ENCODE measurements at regions not wholly inside any gene's neighbourhood (a gene's known extent, or its start where the extent isn't known, plus 50 kb on each side); places are given as distances from the start of the nearest gene placed in this dataset.

GRCh38 chr9:93875330-93875729 lies 79.8 kb downstream of the BARX1 start:
- no peak for DNase-seq

GRCh38 chr9:93874242-93874641 lies 80.9 kb downstream of the BARX1 start:
- no peak for DNase-seq

- DNase-seq: no peak
Measured at GRCh38 chr9:93871286-93871685, 83.9 kb downstream of the BARX1 start.

- DNase-seq: no peak
Measured at GRCh38 chr9:93869863-93870262, 85.3 kb downstream of the BARX1 start.

GRCh38 chr9:93869088-93869487 lies 86.1 kb downstream of the BARX1 start:
- no peak for DNase-seq

GRCh38 chr9:93865716-93866115 lies 89.4 kb downstream of the BARX1 start:
- no peak for DNase-seq

- no peak for DNase-seq
Measured at GRCh38 chr9:93865245-93865644, 89.9 kb downstream of the BARX1 start.

GRCh38 chr9:93864840-93865239 lies 90.3 kb downstream of the BARX1 start:
- no peak for DNase-seq

- DNase-seq: no peak
Measured at GRCh38 chr9:93864032-93864431, 91.1 kb downstream of the BARX1 start.

- no peak for DNase-seq
Measured at GRCh38 chr9:93862877-93863545, 92.1 kb downstream of the BARX1 start.

- no peak for DNase-seq
Measured at GRCh38 chr9:93861736-93862358, 93.3 kb downstream of the BARX1 start.

- DNase-seq: no peak
Measured at GRCh38 chr9:93860694-93861658, 94.2 kb downstream of the BARX1 start.

- no peak for DNase-seq
Measured at GRCh38 chr9:93859431-93860215, 95.5 kb downstream of the BARX1 start.

GRCh38 chr9:93857528-93857927 lies 97.6 kb downstream of the BARX1 start:
- no peak for DNase-seq

- DNase-seq: no peak
Measured at GRCh38 chr9:93852728-93853127, 102.4 kb downstream of the BARX1 start.

- no peak for DNase-seq
Measured at GRCh38 chr9:93846349-93846748, 108.8 kb downstream of the BARX1 start.

- no peak for DNase-seq
Measured at GRCh38 chr9:93843396-93843795, 111.8 kb downstream of the BARX1 start.

GRCh38 chr9:93830606-93831005 lies 124.5 kb downstream of the BARX1 start:
- DNase-seq: no peak

GRCh38 chr9:93830012-93830596 lies 125.1 kb downstream of the BARX1 start:
- no peak for DNase-seq

GRCh38 chr9:93829271-93830011 lies 125.7 kb downstream of the BARX1 start:
- no peak for DNase-seq

GRCh38 chr9:93828331-93829097 lies 126.6 kb downstream of the BARX1 start:
- no peak for DNase-seq
